Occipital lobe (tissue), 1 donor: ENCODE measurements at regions not wholly inside any gene's neighbourhood (a gene's known extent, or its start where the extent isn't known, plus 50 kb on each side); places are given as distances from the start of the nearest gene placed in this dataset.
"Not testable (repeated sequence)": the region's sequence is repeated elsewhere in the genome, so short reads cannot be mapped to it uniquely, and the experiment has no call there.

Experiments used
- DNase-seq: peaks from one replicate; lab custom pipeline; 2025; lab: John Stamatoyannopoulos, UW

- no peak for DNase-seq
These were observed 585.7 kb upstream of the FANCL start for GRCh38 chr2:58826795-58827194.

GRCh38 chr2:58812771-58813344, 571.7 kb upstream of the FANCL start:
- no peak for DNase-seq

- DNase-seq = no peak
These were observed 564.0 kb upstream of the FANCL start for GRCh38 chr2:58805126-58805525.

GRCh38 chr2:58803192-58803591, 562.1 kb upstream of the FANCL start:
- no peak for DNase-seq

GRCh38 chr2:58800881-58801280, 559.8 kb upstream of the FANCL start:
- DNase-seq = no peak

- no peak for DNase-seq
These were observed 557.6 kb upstream of the FANCL start for GRCh38 chr2:58798676-58799208.

- no peak for DNase-seq
These were observed 555.2 kb upstream of the FANCL start for GRCh38 chr2:58796239-58796910.

- no peak for DNase-seq
These were observed 553.8 kb upstream of the FANCL start for GRCh38 chr2:58794916-58795315.

- no peak for DNase-seq
These were observed 553.0 kb upstream of the FANCL start for GRCh38 chr2:58794103-58794502.

- no peak for DNase-seq
These were observed 547.3 kb upstream of the FANCL start for GRCh38 chr2:58788402-58788801.

GRCh38 chr2:58770846-58771245, 529.7 kb upstream of the FANCL start:
- DNase-seq = no peak

- DNase-seq = no peak
These were observed 528.7 kb upstream of the FANCL start for GRCh38 chr2:58769864-58770234.

GRCh38 chr2:58769111-58769863, 528.2 kb upstream of the FANCL start:
- no peak for DNase-seq

GRCh38 chr2:58768715-58769080, 527.6 kb upstream of the FANCL start:
- DNase-seq = no peak

- no peak for DNase-seq
These were observed 526.9 kb upstream of the FANCL start for GRCh38 chr2:58767828-58768714.

GRCh38 chr2:58764338-58765104, 523.4 kb upstream of the FANCL start:
- DNase-seq = no peak

- DNase-seq = peak; percentile 25
These were observed 521.2 kb upstream of the FANCL start for GRCh38 chr2:58762176-58762781.

GRCh38 chr2:58757971-58758370, 516.8 kb upstream of the FANCL start:
- DNase-seq = no peak

- no peak for DNase-seq
These were observed 515.2 kb upstream of the FANCL start for GRCh38 chr2:58756336-58756735.

- not testable (repeated sequence) for DNase-seq
These were observed 511.4 kb upstream of the FANCL start for GRCh38 chr2:58752507-58752906.
